Mammary epithelial cell (primary cell): ENCODE measurements at regions not wholly inside any gene's neighbourhood (a gene's known extent, or its start where the extent isn't known, plus 50 kb on each side); places are given as distances from the start of the nearest gene placed in this dataset.

Source experiments
- EZH2 ChIP-seq: IDR thresholded peaks from 2 replicates; pipeline ENCODE4 v1.6.1; 2012; ENCODE audit warnings: low read length, inconsistent platforms, borderline replicate concordance
- TF ChIP-seq, protein P1 (sequence below), 2 donors: IDR thresholded peaks in 1 of 2; conservative IDR thresholded peaks in 1 of 2; 2 replicates each; pipeline ENCODE4 v1.5.1; 2011 to 2012; ENCODE audit warnings: inconsistent platforms in 2 of 2, low read length in 2 of 2, mild to moderate bottlenecking in 2 of 2, control low read depth in 1 of 2, low read depth in 1 of 2; ENCODE audit not compliant: insufficient read depth in 1 of 2; ENCODE audit errors: extremely low read depth in 1 of 2

DNA sequence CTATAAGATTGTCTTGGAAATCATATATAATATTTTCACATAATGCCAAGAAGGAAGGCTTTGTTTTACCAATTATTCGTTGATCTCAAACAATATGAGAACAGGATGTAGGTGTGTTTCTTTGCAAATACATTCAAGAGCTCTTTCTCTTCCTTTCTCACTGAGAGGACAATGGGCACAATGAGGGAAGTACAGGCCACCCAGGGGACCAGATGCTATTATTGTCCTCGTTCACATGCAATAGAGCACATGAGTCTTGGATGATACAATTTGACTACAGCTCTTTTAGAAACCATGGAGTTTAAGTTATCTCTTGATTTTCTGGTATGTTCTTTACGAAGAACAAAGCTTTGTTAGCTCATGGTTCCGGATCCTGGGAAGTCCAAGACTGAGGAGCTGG, 323.7 kb upstream of the KLF6 start:
- TF ChIP-seq, protein P1, sequence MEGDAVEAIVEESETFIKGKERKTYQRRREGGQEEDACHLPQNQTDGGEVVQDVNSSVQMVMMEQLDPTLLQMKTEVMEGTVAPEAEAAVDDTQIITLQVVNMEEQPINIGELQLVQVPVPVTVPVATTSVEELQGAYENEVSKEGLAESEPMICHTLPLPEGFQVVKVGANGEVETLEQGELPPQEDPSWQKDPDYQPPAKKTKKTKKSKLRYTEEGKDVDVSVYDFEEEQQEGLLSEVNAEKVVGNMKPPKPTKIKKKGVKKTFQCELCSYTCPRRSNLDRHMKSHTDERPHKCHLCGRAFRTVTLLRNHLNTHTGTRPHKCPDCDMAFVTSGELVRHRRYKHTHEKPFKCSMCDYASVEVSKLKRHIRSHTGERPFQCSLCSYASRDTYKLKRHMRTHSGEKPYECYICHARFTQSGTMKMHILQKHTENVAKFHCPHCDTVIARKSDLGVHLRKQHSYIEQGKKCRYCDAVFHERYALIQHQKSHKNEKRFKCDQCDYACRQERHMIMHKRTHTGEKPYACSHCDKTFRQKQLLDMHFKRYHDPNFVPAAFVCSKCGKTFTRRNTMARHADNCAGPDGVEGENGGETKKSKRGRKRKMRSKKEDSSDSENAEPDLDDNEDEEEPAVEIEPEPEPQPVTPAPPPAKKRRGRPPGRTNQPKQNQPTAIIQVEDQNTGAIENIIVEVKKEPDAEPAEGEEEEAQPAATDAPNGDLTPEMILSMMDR (conservative IDR thresholded peaks at IDR 0.05 in 1 of 2, IDR thresholded peaks at IDR 0.05 in 1 of 2; ENCODE audit: extremely low read depth in 1 of 2, insufficient read depth in 1 of 2, low read depth in 1 of 2, low read length in 2 of 2): no peak
- no peak for TF ChIP-seq EZH2
